Endodermal cell (in vitro differentiated cells): ENCODE measurements at regions not wholly inside any gene's neighbourhood (a gene's known extent, or its start where the extent isn't known, plus 50 kb on each side); places are given as distances from the start of the nearest gene placed in this dataset.

Experiments
- DNase-seq: peaks from one replicate; pipeline ENCODE4 v3.0.0-alpha.2; 2017
- H3K27ac ChIP-seq: 2 replicates; pipeline ENCODE4 v1.5.1; 2013; ENCODE audit warnings: mild to moderate bottlenecking, low read depth, low read length, moderate library complexity
- H3K27me3 ChIP-seq: 2 replicates; pipeline ENCODE4 v1.6.1; 2013; ENCODE audit warnings: mild to moderate bottlenecking, low read length, moderate library complexity; ENCODE audit not compliant: insufficient read depth, control insufficient read depth, poor library complexity, severe bottlenecking
- H3K36me3 ChIP-seq: 2 replicates; pipeline ENCODE4 v1.7.0; 2013; ENCODE audit warnings: mild to moderate bottlenecking, low read length, moderate library complexity; ENCODE audit not compliant: control insufficient read depth, insufficient read depth
- H3K4me1 ChIP-seq: one replicate; pipeline ENCODE4 v1.7.0; 2013; ENCODE audit warnings: low read length; ENCODE audit not compliant: control insufficient read depth, insufficient read depth
- H3K4me3 ChIP-seq: 2 replicates; pipeline ENCODE4 v1.5.1; 2013; ENCODE audit warnings: mild to moderate bottlenecking, low read length, moderate library complexity
- H3K9ac ChIP-seq: 2 replicates; pipeline ENCODE4 v1.6.1; 2013; ENCODE audit warnings: mild to moderate bottlenecking, low read length, moderate library complexity; ENCODE audit not compliant: poor library complexity, severe bottlenecking; ENCODE audit errors: extremely low read depth
- H3K9me3 ChIP-seq: 2 replicates; pipeline ENCODE4 v1.6.1; 2013; ENCODE audit warnings: mild to moderate bottlenecking, low read length, moderate library complexity; ENCODE audit not compliant: control insufficient read depth
- H3K27ac Mint-ChIP-seq: 2 replicates; pipeline ENCODE4 v1.8.0; 2020; ENCODE audit warnings: mixed read lengths
- H3K27me3 Mint-ChIP-seq: 2 replicates; pipeline ENCODE4 v1.8.0; 2021; ENCODE audit warnings: mild to moderate bottlenecking, mixed read lengths; ENCODE audit not compliant: insufficient read depth
- H3K36me3 Mint-ChIP-seq: 2 replicates; pipeline ENCODE4 v1.8.0; 2020; ENCODE audit warnings: low read depth, mixed read lengths
- H3K4me1 Mint-ChIP-seq: 2 replicates; pipeline ENCODE4 v1.8.0; 2020; ENCODE audit warnings: mixed read lengths
- H3K4me3 Mint-ChIP-seq: 2 replicates; pipeline ENCODE4 v1.8.0; 2020; ENCODE audit warnings: mild to moderate bottlenecking, moderate library complexity, mixed read lengths
- H3K9me3 Mint-ChIP-seq: 2 replicates; pipeline ENCODE4 v1.8.0; 2020; ENCODE audit warnings: mild to moderate bottlenecking, mixed read lengths
- CTCF ChIP-seq: fragments of 200-600 bp; sonication (generic); conservative IDR thresholded peaks from 2 replicates; pipeline ENCODE4 v1.5.0; 2021; ENCODE audit warnings: antibody characterized with exemption, mild to moderate bottlenecking
- WGBS, 2 experiments: methylation state at CpG; one replicate each; pipeline versions ENCODE4 v1.1.5 to v1.1.7; 2013; ENCODE audit warnings: missing lambda C conversion rate in 2 of 2, mixed read lengths in 1 of 2; ENCODE audit not compliant: insufficient coverage in 1 of 2, insufficient read length in 1 of 2; 5-methylcytosine and 5-hydroxymethylcytosine counted together

- no peaks in the 10 kb centered on the region for H3K4me1 Mint-ChIP-seq
- 70 to 71% methylated on average over 4 of the region's 4 CpGs for WGBS, 2 experiments
- no peak for DNase-seq
- Histone ChIP-seq H3K9ac (no peak overlapping the region), H3K4me1 (peaks cover 3% of the 10 kb centered on the region), H3K9me3 (peaks cover 7% of the 10 kb centered on the region), H3K27ac (no peak overlapping the region), H3K36me3 (no peaks in the 10 kb centered on the region), H3K4me3 (no peak overlapping the region), H3K27me3 (no peaks in the 10 kb centered on the region)
- H3K36me3 Mint-ChIP-seq, result no peaks in the 10 kb centered on the region
- no peak overlapping the region for H3K27ac Mint-ChIP-seq
- H3K4me3 Mint-ChIP-seq, result no peak overlapping the region
- no peaks in the 10 kb centered on the region for H3K27me3 Mint-ChIP-seq
- TF ChIP-seq CTCF, result no peak
- H3K9me3 Mint-ChIP-seq, result no peaks in the 10 kb centered on the region
These were observed 63.7 kb upstream of the HNMT start for GRCh38 chr2:137900421-137901141.

- no peak overlapping the region for H3K9ac ChIP-seq
- Mint-ChIP-seq H3K36me3 (no peaks in the 10 kb centered on the region), H3K4me3 (no peak overlapping the region), H3K4me1 (no peaks in the 10 kb centered on the region), H3K27me3 (no peaks in the 10 kb centered on the region), H3K27ac (no peak overlapping the region), H3K9me3 (no peaks in the 10 kb centered on the region)
- H3K4me3 ChIP-seq, result no peak overlapping the region
- WGBS, 2 experiments, result 44% methylated on average over 4 of the region's 4 CpGs; no CpG with 5 or more reads in 1 of the 2 experiments
- H3K9me3 ChIP-seq, result no peaks in the 10 kb centered on the region
- no peaks in the 10 kb centered on the region for H3K36me3 ChIP-seq
- no peak for DNase-seq
- H3K27me3 ChIP-seq, result no peaks in the 10 kb centered on the region
- no peak overlapping the region for H3K27ac ChIP-seq
- no peaks in the 10 kb centered on the region for H3K4me1 ChIP-seq
- TF ChIP-seq CTCF, result peak; percentile 86
These were observed 53.6 kb upstream of the HNMT start for GRCh38 chr2:137910641-137911040.

GRCh38 chr2:137912371-137912770, 51.9 kb upstream of the HNMT start:
- TF ChIP-seq CTCF, result no peak
- 94% methylated on average over 2 of the region's 2 CpGs; no CpG with 5 or more reads in 1 of the 2 experiments for WGBS, 2 experiments

More at GRCh38 chr2:137912371-137912770, 51.9 kb upstream of the HNMT start:
- H3K27me3 Mint-ChIP-seq, result no peaks in the 10 kb centered on the region
- no peak overlapping the region for H3K4me3 ChIP-seq
- no peak for DNase-seq
- no peak overlapping the region for H3K27ac Mint-ChIP-seq
- no peaks in the 10 kb centered on the region for H3K9me3 ChIP-seq
- H3K4me1 Mint-ChIP-seq, result no peaks in the 10 kb centered on the region
- H3K27ac ChIP-seq, result no peak overlapping the region
- H3K36me3 Mint-ChIP-seq, result no peaks in the 10 kb centered on the region
- H3K4me1 ChIP-seq, result no peaks in the 10 kb centered on the region
- no peaks in the 10 kb centered on the region for H3K9me3 Mint-ChIP-seq
- no peaks in the 10 kb centered on the region for H3K36me3 ChIP-seq
- no peak overlapping the region for H3K9ac ChIP-seq
- no peaks in the 10 kb centered on the region for H3K27me3 ChIP-seq
- no peak overlapping the region for H3K4me3 Mint-ChIP-seq
